ENCODE measurements at regions not wholly inside any gene's neighbourhood (a gene's known extent, or its start where the extent isn't known, plus 50 kb on each side); places are given as distances from the start of the nearest gene placed in this dataset.
"Not testable (repeated sequence)": the region's sequence is repeated elsewhere in the genome, so short reads cannot be mapped to it uniquely, and the experiment has no call there.

DNA sequence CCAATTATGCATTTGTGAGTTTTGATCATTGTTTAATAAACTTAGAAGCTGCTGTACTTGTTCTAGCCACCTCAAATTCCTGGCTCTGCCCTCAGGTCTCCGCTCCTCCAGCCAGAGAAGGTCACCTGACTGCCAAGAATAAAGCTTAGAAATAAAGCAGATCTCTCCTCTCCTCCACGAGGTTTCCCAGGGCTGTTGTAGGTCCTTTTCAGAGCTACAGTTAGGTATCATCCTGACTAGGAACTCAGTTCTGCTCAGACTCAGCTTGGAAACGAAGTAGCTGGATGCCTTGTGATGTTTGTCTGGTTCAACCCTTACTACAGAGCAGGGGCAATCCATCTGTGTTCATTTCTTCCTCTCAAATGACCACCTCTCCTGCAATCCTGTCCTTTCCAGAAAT is 79.1 kb upstream of the RAPGEF2 start:
- CTCF ChIA-PET, result no interaction called here
- Mint-ChIP-seq H3K27ac (no peak overlapping the region), H3K9me3 (no peaks in the 10 kb centered on the region), H3K4me1 (ENCODE audit: low read depth) (no peaks in the 10 kb centered on the region), H3K27me3 (ENCODE audit: low read depth) (peaks cover 7% of the 10 kb centered on the region), H3K36me3 (ENCODE audit: low read depth) (no peaks in the 10 kb centered on the region), H3K4me3 (no peak overlapping the region)
- intact Hi-C loops (cut with micrococcal nuclease), result no loop called here
- DNase-seq, result no peak

- H3K4me1 Mint-ChIP-seq (ENCODE audit: low read depth), result no peaks in the 10 kb centered on the region
- CTCF ChIA-PET, result no interaction called here
- intact Hi-C loops (cut with micrococcal nuclease), result no loop called here
- no peak overlapping the region for H3K27ac Mint-ChIP-seq
- no peaks in the 10 kb centered on the region for H3K36me3 Mint-ChIP-seq (ENCODE audit: low read depth)
- peaks cover 7% of the 10 kb centered on the region for H3K27me3 Mint-ChIP-seq (ENCODE audit: low read depth)
- no peak for DNase-seq
- H3K4me3 Mint-ChIP-seq, result no peak overlapping the region
- H3K9me3 Mint-ChIP-seq, result no peaks in the 10 kb centered on the region
Measured at GRCh38 chr4:159024266-159024665, 78.6 kb upstream of the RAPGEF2 start.

- CTCF ChIA-PET, result no interaction called here
- no peak for DNase-seq
- intact Hi-C loops (cut with micrococcal nuclease), result loop anchor here (5.0 kb wide), 1 partner anchor 763 kb away; no protein-coding TSS in a partner anchor
- Mint-ChIP-seq H3K27me3 (ENCODE audit: low read depth) (peaks cover 4% of the 10 kb centered on the region), H3K4me3 (no peak overlapping the region), H3K27ac (no peak overlapping the region), H3K9me3 (no peaks in the 10 kb centered on the region), H3K36me3 (ENCODE audit: low read depth) (no peaks in the 10 kb centered on the region), H3K4me1 (ENCODE audit: low read depth) (no peaks in the 10 kb centered on the region)
Measured at GRCh38 chr4:159024828-159025227, 78.1 kb upstream of the RAPGEF2 start.

- Mint-ChIP-seq H3K4me3 (no peak overlapping the region), H3K27me3 (ENCODE audit: low read depth) (peaks cover 8% of the 10 kb centered on the region), H3K4me1 (ENCODE audit: low read depth) (no peaks in the 10 kb centered on the region), H3K27ac (no peak overlapping the region), H3K36me3 (ENCODE audit: low read depth) (no peaks in the 10 kb centered on the region), H3K9me3 (no peaks in the 10 kb centered on the region)
- intact Hi-C loops (cut with micrococcal nuclease), result loop anchor here (5.0 kb wide), 1 partner anchor 764 kb away; no protein-coding TSS in a partner anchor
- CTCF ChIA-PET, result interaction anchor here (0.6 to 1.0 kb wide), 2 partner anchors 20 to 78 kb away, joined by 3 to 4 read pairs; no protein-coding TSS in a partner anchor
- DNase-seq, result no peak
Measured at GRCh38 chr4:159026329-159026728, 76.5 kb upstream of the RAPGEF2 start.

DNA sequence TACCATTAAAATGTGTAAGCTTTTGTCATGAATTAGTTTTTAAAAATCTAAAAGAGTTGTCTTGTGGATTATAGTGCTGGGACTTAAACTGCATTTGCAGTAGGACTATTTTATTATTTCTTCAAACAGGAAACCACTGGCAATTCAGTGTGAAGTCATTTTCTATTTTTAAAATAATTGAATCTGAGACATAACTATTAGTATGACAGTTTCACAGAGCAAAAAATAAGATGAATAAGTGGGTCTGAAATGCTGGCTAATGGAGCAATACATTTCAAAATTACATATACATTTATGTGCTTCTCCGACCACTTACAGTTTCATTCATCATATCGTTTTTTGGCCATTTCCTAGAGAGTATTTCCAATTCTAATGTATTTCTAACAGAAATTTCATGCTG is 75.3 kb upstream of the RAPGEF2 start:
- H3K36me3 Mint-ChIP-seq (ENCODE audit: low read depth), result no peaks in the 10 kb centered on the region
- intact Hi-C loops (cut with micrococcal nuclease), result loop anchor here (5.0 kb wide), 1 partner anchor 765 kb away; no protein-coding TSS in a partner anchor
- CTCF ChIA-PET, result no interaction called here
- H3K4me1 Mint-ChIP-seq (ENCODE audit: low read depth), result no peaks in the 10 kb centered on the region
- H3K9me3 Mint-ChIP-seq, result no peaks in the 10 kb centered on the region
- DNase-seq, result no peak
- no peak overlapping the region for H3K4me3 Mint-ChIP-seq
- peaks cover 8% of the 10 kb centered on the region for H3K27me3 Mint-ChIP-seq (ENCODE audit: low read depth)
- no peak overlapping the region for H3K27ac Mint-ChIP-seq

DNA sequence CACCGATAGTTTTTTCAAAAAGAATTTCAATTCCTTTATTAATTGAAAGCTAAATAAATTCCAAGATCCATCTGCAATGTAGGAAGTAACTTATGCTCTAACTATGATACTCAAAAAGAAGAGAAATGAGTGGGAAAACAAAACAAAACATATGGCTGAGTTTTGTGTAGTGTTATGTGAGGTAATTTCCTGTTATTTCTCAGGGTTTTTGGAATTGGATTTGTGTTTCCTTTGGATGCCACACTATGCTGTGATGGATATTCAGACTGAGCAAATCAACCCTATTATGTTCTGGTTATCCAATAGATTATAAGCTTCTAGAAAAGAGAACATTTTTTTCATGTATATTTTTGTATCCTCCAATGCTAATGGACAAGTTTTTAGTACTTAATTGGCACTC is 73.4 kb upstream of the RAPGEF2 start:
- intact Hi-C loops (cut with micrococcal nuclease), result loop anchor here (5.0 kb wide), 1 partner anchor 767 kb away; no protein-coding TSS in a partner anchor
- no peaks in the 10 kb centered on the region for H3K4me1 Mint-ChIP-seq (ENCODE audit: low read depth)
- no peak for DNase-seq

GRCh38 chr4:159030297-159030696 is 72.6 kb upstream of the RAPGEF2 start:
- H3K4me1 Mint-ChIP-seq (ENCODE audit: low read depth); H3K27ac Mint-ChIP-seq; H3K4me3 Mint-ChIP-seq; DNase-seq; H3K36me3 Mint-ChIP-seq (ENCODE audit: low read depth); CTCF ChIA-PET; intact Hi-C loops (cut with micrococcal nuclease); H3K9me3 Mint-ChIP-seq: not testable (repeated sequence)
- H3K27me3 Mint-ChIP-seq (ENCODE audit: low read depth), result peaks cover 12% of the 10 kb centered on the region

More for the DNA sequence above, 73.4 kb upstream of the RAPGEF2 start:
- Mint-ChIP-seq H3K27ac (no peak overlapping the region), H3K4me3 (no peak overlapping the region), H3K9me3 (no peaks in the 10 kb centered on the region), H3K27me3 (ENCODE audit: low read depth) (peaks cover 12% of the 10 kb centered on the region), H3K36me3 (ENCODE audit: low read depth) (no peaks in the 10 kb centered on the region)
- CTCF ChIA-PET, result no interaction called here

- H3K27me3 Mint-ChIP-seq (ENCODE audit: low read depth), result peaks cover 20% of the 10 kb centered on the region
- no peak overlapping the region for H3K27ac Mint-ChIP-seq
- H3K36me3 Mint-ChIP-seq (ENCODE audit: low read depth), result no peaks in the 10 kb centered on the region
- no peaks in the 10 kb centered on the region for H3K4me1 Mint-ChIP-seq (ENCODE audit: low read depth)
- H3K9me3 Mint-ChIP-seq, result no peaks in the 10 kb centered on the region
- intact Hi-C loops (cut with micrococcal nuclease), result no loop called here
- CTCF ChIA-PET, result no interaction called here
- DNase-seq, result no peak
- no peak overlapping the region for H3K4me3 Mint-ChIP-seq
Measured at GRCh38 chr4:159035570-159035969, 67.3 kb upstream of the RAPGEF2 start.

DNA sequence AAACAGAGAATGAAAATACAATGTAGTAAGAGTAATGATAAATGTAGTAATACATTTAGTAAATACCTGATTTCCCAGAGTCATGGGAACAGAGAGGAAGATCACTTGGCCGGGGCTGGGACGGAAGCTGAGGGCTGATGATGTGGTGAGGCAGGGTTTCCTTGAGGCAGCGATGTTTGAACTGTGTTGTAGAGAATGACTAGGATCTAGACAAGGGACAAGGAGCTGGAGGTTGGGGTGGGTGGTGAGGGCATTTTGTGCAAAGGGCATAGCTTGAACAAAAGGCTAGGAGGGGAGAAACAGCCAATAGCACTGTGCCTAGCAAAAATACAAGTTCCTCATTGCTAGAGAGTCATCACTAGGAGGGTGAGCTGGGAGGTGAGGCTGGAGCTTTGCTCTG is 64.3 kb upstream of the RAPGEF2 start:
- H3K27ac Mint-ChIP-seq, result no peak overlapping the region
- no peak for DNase-seq
- no peaks in the 10 kb centered on the region for H3K9me3 Mint-ChIP-seq
- CTCF ChIA-PET, result interaction anchor here (0.6 kb wide), 1 partner anchor 289 kb away, joined by 3 read pairs; no protein-coding TSS in a partner anchor
- H3K36me3 Mint-ChIP-seq (ENCODE audit: low read depth), result no peaks in the 10 kb centered on the region
- no peak overlapping the region for H3K4me3 Mint-ChIP-seq
- peaks cover 20% of the 10 kb centered on the region for H3K27me3 Mint-ChIP-seq (ENCODE audit: low read depth)
- intact Hi-C loops (cut with micrococcal nuclease), result no loop called here
- no peaks in the 10 kb centered on the region for H3K4me1 Mint-ChIP-seq (ENCODE audit: low read depth)

DNA sequence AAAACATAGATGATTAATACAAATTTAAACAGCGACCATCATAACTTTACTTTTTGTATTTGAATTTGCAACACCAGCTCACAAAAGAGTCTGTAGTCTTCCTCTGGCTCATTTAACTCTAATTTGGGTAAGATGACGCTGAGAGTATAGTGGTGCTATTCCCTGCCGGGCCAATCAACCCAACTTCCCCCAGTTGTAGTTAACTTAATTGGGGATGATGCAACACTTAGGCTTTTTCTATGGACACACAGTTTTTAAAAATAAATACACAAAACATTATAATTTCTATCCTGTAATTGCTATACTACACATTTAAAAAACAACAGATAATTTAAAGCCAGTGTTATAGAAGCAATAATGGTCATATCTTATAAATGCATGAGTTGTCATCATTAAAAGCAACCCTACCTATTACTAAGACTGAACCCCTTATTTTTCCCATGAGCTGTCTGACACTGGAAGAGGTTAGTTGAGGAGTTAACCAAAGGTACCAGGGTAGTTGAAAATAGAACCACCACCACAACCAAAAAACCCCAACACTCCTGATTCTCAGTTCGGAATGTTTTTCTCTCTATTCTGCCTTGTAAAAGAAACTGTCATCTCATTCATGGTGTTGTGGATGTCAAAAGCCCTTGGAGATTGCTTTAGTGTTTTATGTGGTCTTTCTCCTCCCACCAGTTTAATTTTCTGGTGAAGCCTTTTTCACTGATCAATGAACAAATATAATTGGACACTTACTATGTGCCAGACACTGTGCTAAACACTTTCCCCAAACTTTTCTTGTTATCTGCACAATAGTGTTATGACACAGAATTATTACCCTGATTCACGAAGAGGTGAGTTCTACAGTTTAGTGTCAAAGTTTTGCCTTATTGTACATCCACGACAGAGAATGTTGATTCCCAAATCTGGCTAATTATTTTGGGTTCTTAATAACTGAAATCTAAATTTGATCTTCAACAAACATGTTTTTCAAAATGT is 61.5 kb upstream of the RAPGEF2 start:
- CTCF ChIA-PET, result no interaction called here
- H3K36me3 Mint-ChIP-seq (ENCODE audit: low read depth), result no peaks in the 10 kb centered on the region
- no peak overlapping the region for H3K4me3 Mint-ChIP-seq
- DNase-seq, result no peak
- H3K4me1 Mint-ChIP-seq (ENCODE audit: low read depth), result no peaks in the 10 kb centered on the region
- no peak overlapping the region for H3K27ac Mint-ChIP-seq
- H3K27me3 Mint-ChIP-seq (ENCODE audit: low read depth), result peaks cover 20% of the 10 kb centered on the region
- H3K9me3 Mint-ChIP-seq, result no peaks in the 10 kb centered on the region
- intact Hi-C loops (cut with micrococcal nuclease), result no loop called here

DNA sequence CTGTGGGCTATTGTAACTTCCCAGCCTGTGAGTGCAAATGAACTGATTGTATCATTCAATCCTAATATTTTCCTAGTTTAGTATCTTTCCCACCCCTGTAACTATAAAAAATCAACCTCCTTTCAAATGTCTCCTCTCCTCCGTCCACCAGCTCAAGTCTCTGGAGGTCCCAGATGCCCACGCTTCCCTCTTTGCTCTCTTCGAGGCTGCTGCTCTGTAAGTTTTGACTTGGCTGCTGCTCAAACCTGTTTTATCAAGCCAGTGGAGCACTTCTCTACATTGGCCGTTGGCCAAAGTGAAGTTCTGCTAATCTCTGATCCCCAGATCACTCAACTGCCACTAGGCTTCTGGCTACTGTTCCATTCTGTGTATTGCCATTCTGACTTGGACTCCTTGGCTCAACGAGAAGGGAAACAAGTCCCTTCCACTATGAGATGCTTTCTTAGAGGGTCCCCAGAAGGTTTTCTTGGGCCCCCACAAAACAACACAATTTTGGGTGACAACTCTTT is 60.7 kb upstream of the RAPGEF2 start:
- CTCF ChIA-PET, result no interaction called here
- intact Hi-C loops (cut with micrococcal nuclease), result no loop called here
- Mint-ChIP-seq H3K36me3 (ENCODE audit: low read depth) (no peaks in the 10 kb centered on the region), H3K27ac (no peak overlapping the region), H3K27me3 (ENCODE audit: low read depth) (peaks cover 15% of the 10 kb centered on the region), H3K4me1 (ENCODE audit: low read depth) (no peaks in the 10 kb centered on the region), H3K9me3 (no peaks in the 10 kb centered on the region), H3K4me3 (no peak overlapping the region)
- no peak for DNase-seq

DNA sequence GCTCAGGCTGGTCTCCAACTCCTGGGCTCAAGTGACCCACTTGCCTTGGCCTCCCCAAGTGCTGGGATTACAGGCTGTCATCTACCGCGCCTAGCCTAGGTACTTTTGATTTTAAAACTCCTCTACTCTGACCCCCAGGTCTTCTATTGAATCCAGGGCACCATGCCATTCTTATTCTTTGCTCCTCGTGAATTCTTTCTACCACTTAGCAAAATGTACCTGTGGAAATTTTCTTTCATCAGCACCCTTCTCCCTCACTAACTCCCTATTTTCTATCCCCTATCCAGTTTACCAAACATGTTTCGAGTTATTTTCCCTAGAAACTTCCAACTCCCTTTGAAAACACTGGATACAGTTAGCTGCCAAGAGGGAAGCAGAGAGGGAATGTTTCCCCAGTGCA is 60.0 kb upstream of the RAPGEF2 start:
- CTCF ChIA-PET, result no interaction called here
- H3K9me3 Mint-ChIP-seq, result no peaks in the 10 kb centered on the region
- no peak overlapping the region for H3K27ac Mint-ChIP-seq
- H3K36me3 Mint-ChIP-seq (ENCODE audit: low read depth), result no peaks in the 10 kb centered on the region
- H3K4me1 Mint-ChIP-seq (ENCODE audit: low read depth), result peaks cover 4% of the 10 kb centered on the region
- intact Hi-C loops (cut with micrococcal nuclease), result no loop called here
- no peak for DNase-seq
- peaks cover 13% of the 10 kb centered on the region for H3K27me3 Mint-ChIP-seq (ENCODE audit: low read depth)
- H3K4me3 Mint-ChIP-seq, result no peak overlapping the region

DNA sequence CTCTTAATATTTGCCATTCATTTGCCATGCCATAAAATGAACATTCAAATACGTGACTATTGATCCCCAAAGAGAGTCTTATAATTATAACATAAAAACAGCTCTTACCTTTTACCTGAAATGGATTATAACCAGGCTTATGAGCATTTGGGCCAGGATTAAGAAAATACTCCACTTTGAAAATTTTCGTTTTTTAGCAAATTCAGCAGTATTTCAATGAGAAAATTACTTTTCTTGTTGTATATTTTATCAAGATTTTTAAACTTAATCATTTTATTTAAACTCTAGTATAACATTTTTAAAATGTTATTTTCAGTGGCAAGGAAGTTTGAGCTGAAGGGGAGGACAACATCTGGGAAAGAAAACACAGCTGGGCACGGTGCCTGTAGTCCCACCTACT is 59.0 kb upstream of the RAPGEF2 start:
- intact Hi-C loops (cut with micrococcal nuclease), result no loop called here
- Mint-ChIP-seq H3K4me1 (ENCODE audit: low read depth) (peaks cover 4% of the 10 kb centered on the region), H3K36me3 (ENCODE audit: low read depth) (no peaks in the 10 kb centered on the region), H3K27ac (no peak overlapping the region), H3K9me3 (no peaks in the 10 kb centered on the region), H3K27me3 (ENCODE audit: low read depth) (peaks cover 10% of the 10 kb centered on the region), H3K4me3 (no peak overlapping the region)
- DNase-seq, result no peak
- CTCF ChIA-PET, result no interaction called here
